ENCODE measurements at regions not wholly inside any gene's neighbourhood (a gene's known extent, or its start where the extent isn't known, plus 50 kb on each side); places are given as distances from the start of the nearest gene placed in this dataset.

DNA sequence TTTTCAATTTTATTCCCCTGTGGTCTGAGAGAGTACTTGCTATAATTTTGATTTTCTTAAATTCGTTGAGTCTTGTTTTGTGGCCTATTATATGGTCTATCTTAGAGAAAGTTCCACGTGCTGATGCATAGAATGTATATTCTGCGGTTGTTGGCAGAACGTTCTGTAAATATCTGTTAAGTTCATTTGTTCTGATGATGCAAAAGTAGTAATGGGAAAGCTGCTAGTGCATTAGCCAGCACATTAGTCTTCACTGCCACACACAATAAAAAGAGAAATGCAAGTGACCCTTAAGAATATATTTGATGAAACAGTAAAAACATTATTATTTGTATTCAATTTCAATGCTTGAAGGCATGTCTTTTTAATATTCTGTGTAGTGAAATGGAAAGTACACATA lies 84.8 kb downstream of the GTPBP8 start:
- no peak for DNase-seq (ENCODE audit: low spot score)
- ChIA-PET CTCF (interaction anchor here (0.8 kb wide), 1 partner anchor 177 kb away, joined by 3 read pairs; no protein-coding TSS in a partner anchor), POLR2A (ENCODE audit: low non-redundant PET) (no interaction called here)
- TF ChIP-seq, protein P1, sequence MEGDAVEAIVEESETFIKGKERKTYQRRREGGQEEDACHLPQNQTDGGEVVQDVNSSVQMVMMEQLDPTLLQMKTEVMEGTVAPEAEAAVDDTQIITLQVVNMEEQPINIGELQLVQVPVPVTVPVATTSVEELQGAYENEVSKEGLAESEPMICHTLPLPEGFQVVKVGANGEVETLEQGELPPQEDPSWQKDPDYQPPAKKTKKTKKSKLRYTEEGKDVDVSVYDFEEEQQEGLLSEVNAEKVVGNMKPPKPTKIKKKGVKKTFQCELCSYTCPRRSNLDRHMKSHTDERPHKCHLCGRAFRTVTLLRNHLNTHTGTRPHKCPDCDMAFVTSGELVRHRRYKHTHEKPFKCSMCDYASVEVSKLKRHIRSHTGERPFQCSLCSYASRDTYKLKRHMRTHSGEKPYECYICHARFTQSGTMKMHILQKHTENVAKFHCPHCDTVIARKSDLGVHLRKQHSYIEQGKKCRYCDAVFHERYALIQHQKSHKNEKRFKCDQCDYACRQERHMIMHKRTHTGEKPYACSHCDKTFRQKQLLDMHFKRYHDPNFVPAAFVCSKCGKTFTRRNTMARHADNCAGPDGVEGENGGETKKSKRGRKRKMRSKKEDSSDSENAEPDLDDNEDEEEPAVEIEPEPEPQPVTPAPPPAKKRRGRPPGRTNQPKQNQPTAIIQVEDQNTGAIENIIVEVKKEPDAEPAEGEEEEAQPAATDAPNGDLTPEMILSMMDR (conservative IDR thresholded peaks at IDR 0.05; ENCODE audit: low read depth) = no peak
- H3K27ac ChIP-seq = no peak overlapping the region

DNA sequence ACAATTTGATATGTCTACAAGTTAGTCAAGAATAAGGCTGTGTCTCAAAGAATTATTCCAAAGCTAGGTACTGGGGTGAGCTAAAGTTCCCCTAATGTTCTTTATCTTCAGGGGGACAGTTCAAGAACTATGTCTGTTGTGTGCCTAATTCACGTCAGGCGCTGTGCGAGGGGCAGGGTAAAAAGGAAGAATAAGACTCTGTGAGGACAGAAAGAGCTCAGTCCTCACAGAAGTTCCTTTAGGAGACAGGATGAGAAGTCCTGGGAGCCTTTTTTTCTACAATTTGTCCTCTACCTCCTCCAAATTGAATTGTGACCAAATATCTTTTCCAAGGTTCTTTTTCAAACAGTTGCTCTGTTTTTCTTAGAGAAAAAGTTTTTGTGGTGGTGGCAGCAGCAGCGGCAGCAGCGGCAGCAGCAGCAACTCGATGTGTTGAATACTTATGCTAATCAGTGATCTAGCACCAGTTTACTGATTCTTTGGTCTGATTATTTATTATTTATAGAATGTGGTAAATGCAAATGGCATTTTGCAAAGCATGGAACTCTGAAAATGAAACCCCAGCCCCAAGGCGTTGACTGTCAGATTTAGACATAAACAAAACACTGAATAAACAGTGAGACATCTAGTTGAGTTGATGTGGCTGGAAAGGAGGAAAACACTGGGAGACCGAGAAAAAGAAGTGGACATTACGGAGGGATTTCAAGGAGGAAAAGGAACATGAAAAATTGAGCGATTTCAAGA lies 88.6 kb downstream of the GTPBP8 start:
- ChIA-PET POLR2A (ENCODE audit: low non-redundant PET) (no interaction called here), CTCF (interaction anchor here (1.5 kb wide), 1 partner anchor 209 kb away, joined by 5 read pairs; no protein-coding TSS in a partner anchor)
- no peak for DNase-seq (ENCODE audit: low spot score)
- no peak overlapping the region for H3K27ac ChIP-seq
- TF ChIP-seq, protein P1 (conservative IDR thresholded peaks at IDR 0.05; ENCODE audit: low read depth) = no peak

DNA sequence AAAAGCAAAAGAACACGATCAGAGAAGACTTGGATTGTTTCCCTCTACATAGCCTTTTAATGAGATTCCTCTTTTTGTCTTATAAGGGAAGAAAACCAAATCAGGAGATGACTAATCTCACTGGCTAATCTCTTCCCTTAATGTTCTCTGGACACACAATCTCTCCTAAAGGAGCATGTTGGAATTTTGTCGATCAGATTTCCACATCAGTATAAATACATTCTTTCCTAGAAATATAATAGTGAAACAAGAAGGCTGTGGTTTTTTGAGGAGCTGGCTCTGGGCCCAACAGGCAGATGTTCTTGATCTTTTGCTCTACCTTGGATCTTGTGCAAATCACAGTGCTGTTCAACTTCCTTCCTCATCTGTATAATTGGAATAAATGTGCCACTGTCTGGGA lies 94.0 kb downstream of the GTPBP8 start:
- POLR2A ChIA-PET (ENCODE audit: low non-redundant PET) = no interaction called here
- CTCF ChIA-PET = interaction anchor here (0.7 kb wide), 1 partner anchor 148 kb away, joined by 7 read pairs; no protein-coding TSS in a partner anchor
- peak; percentile 32 for DNase-seq (ENCODE audit: low spot score)
- TF ChIP-seq, protein P1 (conservative IDR thresholded peaks at IDR 0.05; ENCODE audit: low read depth) = no peak
- 0 out of 2 replicates have a peak overlapping the region, but pooled peaks have one; percentile 23 for H3K27ac ChIP-seq

DNA sequence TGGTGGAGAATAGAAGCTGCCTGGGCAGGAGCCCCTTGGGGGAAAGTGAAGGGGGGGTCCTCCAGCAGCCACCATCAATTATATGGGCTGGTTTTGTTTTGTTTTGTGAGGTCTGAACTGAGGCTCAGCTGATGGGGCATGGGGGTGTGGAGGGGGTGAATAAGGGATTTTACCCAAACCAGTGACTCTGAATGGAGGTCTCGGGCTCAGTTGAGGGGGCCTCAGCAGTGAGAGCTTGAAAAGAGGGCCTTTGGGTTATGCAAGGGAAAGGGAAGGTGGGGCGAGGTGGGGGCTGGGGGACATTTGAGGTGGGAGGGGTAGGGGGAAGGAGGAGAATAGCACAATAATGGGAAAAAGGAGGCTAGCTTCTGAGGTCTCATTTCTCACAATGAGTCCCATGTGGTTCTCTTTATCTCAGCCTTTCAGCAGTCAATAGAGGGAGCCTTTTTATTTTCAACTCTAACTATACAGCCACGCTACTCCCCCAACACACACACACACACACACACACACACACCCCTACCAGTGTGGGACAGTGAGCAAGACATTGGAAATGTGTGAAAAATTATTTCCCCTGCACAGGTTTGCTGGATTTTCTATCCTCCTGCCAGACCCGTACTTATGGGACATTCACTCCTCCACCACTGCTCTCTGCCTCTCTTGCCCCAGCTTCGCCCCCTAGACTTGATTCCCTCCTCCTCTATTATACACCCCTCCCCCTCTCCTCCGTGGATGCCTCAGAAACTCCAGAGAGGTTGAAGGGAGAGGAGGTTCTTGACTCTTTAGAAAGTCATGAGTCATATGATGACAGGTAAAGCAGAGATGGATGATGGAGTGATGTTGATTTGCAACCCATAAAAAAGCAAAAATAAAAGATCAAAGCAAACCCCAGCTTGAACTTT lies 96.0 kb downstream of the GTPBP8 start:
- ChIA-PET CTCF (interaction anchor here (0.6 kb wide), 1 partner anchor 135 kb away, joined by 3 read pairs; no protein-coding TSS in a partner anchor), POLR2A (ENCODE audit: low non-redundant PET) (no interaction called here)
- H3K27ac ChIP-seq = no peak overlapping the region
- TF ChIP-seq, protein P1 (conservative IDR thresholded peaks at IDR 0.05; ENCODE audit: low read depth) = no peak
- DNase-seq (ENCODE audit: low spot score) = no peak

DNA sequence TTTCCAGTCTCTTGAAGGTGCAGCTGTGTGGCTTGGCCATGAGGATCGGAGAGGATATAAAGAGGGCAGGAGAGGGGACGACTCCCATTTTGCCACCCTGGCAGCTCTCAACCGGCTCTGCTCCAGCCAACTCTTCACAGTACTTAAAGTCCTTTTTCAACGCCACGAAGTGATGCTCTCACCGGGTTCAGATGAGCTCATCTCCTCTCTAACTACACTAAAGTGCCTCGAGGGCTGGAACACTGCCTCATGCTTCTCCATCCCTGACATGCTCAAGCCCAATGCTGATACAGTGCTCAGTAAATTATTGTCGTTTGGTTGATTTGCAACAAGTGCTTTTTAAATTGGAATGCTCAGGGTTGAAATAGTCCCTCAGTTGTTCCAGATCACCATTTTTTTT lies 97.8 kb downstream of the GTPBP8 start:
- ChIA-PET POLR2A (ENCODE audit: low non-redundant PET) (no interaction called here), CTCF (interaction anchor here (1.0 kb wide), 1 partner anchor 9 kb away, joined by 3 read pairs; no protein-coding TSS in a partner anchor)
- no peak for DNase-seq (ENCODE audit: low spot score)
- H3K27ac ChIP-seq = no peak overlapping the region
- TF ChIP-seq, protein P1 (conservative IDR thresholded peaks at IDR 0.05; ENCODE audit: low read depth) = no peak

DNA sequence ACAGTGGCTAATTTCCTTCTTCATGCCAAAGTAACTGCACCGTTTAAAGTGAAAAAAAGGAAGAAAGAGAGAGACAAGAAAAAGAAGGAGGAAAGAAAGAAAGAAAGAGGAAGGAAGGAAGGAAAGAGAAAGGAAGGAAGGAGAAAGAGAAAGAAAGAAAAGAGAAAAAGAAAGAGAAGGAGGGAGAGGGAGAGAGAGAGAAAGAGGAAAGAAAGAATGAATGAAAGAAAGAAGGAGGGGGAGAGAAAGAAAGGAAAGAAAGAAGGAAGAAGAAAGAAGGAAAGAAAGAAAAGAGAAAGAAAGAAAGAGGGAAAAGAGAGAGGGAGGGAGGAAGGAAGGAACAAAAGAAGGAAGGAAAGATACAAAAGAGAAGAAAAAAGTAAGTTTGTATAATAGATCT lies 100.6 kb downstream of the GTPBP8 start:
- CTCF ChIA-PET = no interaction called here
- TF ChIP-seq, protein P1 (conservative IDR thresholded peaks at IDR 0.05; ENCODE audit: low read depth) = no peak
- no peak overlapping the region for H3K27ac ChIP-seq
- DNase-seq (ENCODE audit: low spot score) = no peak
- POLR2A ChIA-PET (ENCODE audit: low non-redundant PET) = no interaction called here

All from RWPE1 (cell line).